OCI-LY7 (cell line): ENCODE measurements at regions not wholly inside any gene's neighbourhood (a gene's known extent, or its start where the extent isn't known, plus 50 kb on each side); places are given as distances from the start of the nearest gene placed in this dataset.

Experiments
- BruUV-seq: library from RNA; stranded (reverse); fragments of 400-500 nt; replicated peaks from 2 replicates; lab custom pipeline; 2021; lab: Mats Ljungman, UMichigan
- CTCF ChIA-PET: fragments of 300-600 bp; sonication (Branson Sonifier 250); formaldehyde crosslinking; loops from one replicate; lab custom pipeline; 2022; ENCODE audit warnings: antibody characterized with exemption; ENCODE audit not compliant: unreplicated experiment; lab: Charles Lee
- POLR2A ChIA-PET: fragments of 300-600 bp; sonication (Branson Sonifier 250); formaldehyde crosslinking; loops from one replicate; lab custom pipeline; 2022; ENCODE audit warnings: antibody characterized with exemption; lab: Charles Lee
- DNase-seq: peaks from one replicate; pipeline ENCODE4 v3.0.0-alpha.2; 2015; ENCODE audit warnings: low spot score
- H2AFZ ChIP-seq: fragments of 200-600 bp; sonication (generic), shearing (Covaris generic); 2 replicates; pipeline ENCODE4 v1.6.1; 2014; ENCODE audit warnings: mild to moderate bottlenecking, antibody characterized with exemption, low read length, moderate library complexity
- H3K27ac ChIP-seq: fragments of 200-600 bp; sonication (generic); 2 replicates; pipeline ENCODE4 v1.5.1; 2014; ENCODE audit warnings: mixed run types, low read depth, mild to moderate bottlenecking, moderate library complexity, low read length, inconsistent platforms; ENCODE audit not compliant: poor library complexity, severe bottlenecking
- H3K36me3 ChIP-seq: fragments of 200-600 bp; sonication (generic); 2 replicates; pipeline ENCODE4 v1.6.1; 2014; ENCODE audit warnings: mild to moderate bottlenecking, antibody characterized with exemption, low read length, moderate library complexity, mixed read lengths; ENCODE audit not compliant: insufficient read depth
- H3K4me1 ChIP-seq: fragments of 200-600 bp; sonication (generic); 2 replicates; pipeline ENCODE4 v1.5.1; 2014; ENCODE audit warnings: mild to moderate bottlenecking, low read length; ENCODE audit not compliant: insufficient read depth, poor library complexity, severe bottlenecking
- H3K4me2 ChIP-seq: fragments of 200-600 bp; sonication (generic); 2 replicates; pipeline ENCODE4 v1.6.1; 2014; ENCODE audit warnings: mild to moderate bottlenecking, low read length
- H3K4me3 ChIP-seq: fragments of 200-600 bp; sonication (generic); 2 replicates; pipeline ENCODE4 v1.5.1; 2014; ENCODE audit warnings: mild to moderate bottlenecking, low read depth, low read length; ENCODE audit not compliant: poor library complexity, severe bottlenecking
- H3K79me2 ChIP-seq: fragments of 200-600 bp; sonication (generic); 2 replicates; pipeline ENCODE4 v1.6.1; 2016; ENCODE audit warnings: low read depth, mild to moderate bottlenecking, low read length, moderate library complexity, mixed read lengths; ENCODE audit not compliant: insufficient read depth
- H3K9me2 ChIP-seq: fragments of 200-600 bp; sonication (generic); 2 replicates; pipeline ENCODE4 v1.6.1; 2016; ENCODE audit warnings: mild to moderate bottlenecking, low read length, mixed read lengths; ENCODE audit not compliant: insufficient read depth
- H3K9me3 ChIP-seq: fragments of 200-600 bp; sonication (generic); 2 replicates; pipeline ENCODE4 v1.6.1; 2014; ENCODE audit warnings: mild to moderate bottlenecking, mixed run types, low read length, mixed read lengths
- H4K20me1 ChIP-seq: fragments of 200-600 bp; sonication (generic); 2 replicates; pipeline ENCODE4 v1.6.1; 2014; ENCODE audit warnings: mild to moderate bottlenecking, antibody characterized with exemption, low read length, moderate library complexity, mixed read lengths; ENCODE audit not compliant: insufficient read depth
- CTCF ChIP-seq: fragments of 200-600 bp; sonication (generic); conservative IDR thresholded peaks from 2 replicates; pipeline ENCODE4 v1.5.1; 2014; ENCODE audit warnings: mild to moderate bottlenecking, antibody characterized with exemption, low read length, moderate library complexity, mixed read lengths
- EZH2phosphoT487 ChIP-seq: fragments of 200-600 bp; sonication (generic); IDR thresholded peaks from 2 replicates; pipeline ENCODE4 v1.6.1; 2018; ENCODE audit warnings: low read depth, borderline replicate concordance, mild to moderate bottlenecking, mixed run types, antibody characterized with exemption, low read length, moderate library complexity, mixed read lengths
- intact Hi-C: fragments of 100-400 bp; cut with micrococcal nuclease; formaldehyde crosslinking; loops from one replicate; pipeline ENCODE4 v1.10.0; 2022; ENCODE audit not compliant: unreplicated experiment

DNA sequence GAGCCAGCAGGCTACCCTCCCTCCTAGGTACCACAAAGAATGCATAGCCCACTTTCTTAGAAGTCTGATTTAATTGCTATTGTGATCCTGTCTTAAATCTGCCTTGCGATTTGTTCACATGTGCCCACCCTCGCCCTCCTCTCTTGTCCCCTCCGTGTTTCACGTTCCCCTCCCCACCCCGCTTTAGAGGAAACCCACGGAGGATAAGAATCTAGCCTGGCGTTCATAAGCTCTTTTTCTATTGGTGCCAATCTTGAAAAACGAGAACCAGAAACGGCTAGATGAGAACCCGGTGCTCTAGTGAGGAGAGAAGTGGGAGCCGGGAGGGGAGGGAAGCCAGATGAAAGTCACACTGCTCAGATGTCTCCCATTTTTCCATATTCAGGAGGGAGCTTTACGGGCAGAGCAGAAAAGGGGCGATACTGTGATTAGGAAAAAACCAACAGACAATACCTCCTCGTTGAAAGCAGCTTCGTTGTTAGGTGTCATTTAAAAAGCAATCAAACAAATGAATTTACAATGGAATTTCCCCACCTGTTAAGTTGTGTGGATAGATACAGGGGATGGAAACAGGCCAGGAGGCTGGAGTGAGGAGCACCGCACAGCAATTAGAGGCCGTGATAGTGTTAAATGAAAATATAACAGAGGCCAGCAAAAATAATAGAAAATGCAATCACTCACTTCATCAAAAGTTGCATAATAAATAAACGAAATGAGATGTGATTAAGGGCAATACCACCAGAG is 272.1 kb downstream of the GATA3 start:
- Histone ChIP-seq H3K4me2 (no peak overlapping the region), H3K9me3 (no peaks in the 10 kb centered on the region), H4K20me1 (no peaks in the 10 kb centered on the region), H3K4me3 (no peak overlapping the region), H3K36me3 (no peaks in the 10 kb centered on the region), H3K9me2 (no peaks in the 10 kb centered on the region), H3K4me1 (no peaks in the 10 kb centered on the region), H3K27ac (no peak overlapping the region), H3K79me2 (no peaks in the 10 kb centered on the region), H2AFZ (no peak overlapping the region)
- intact Hi-C loops = no loop called here
- ChIA-PET POLR2A (no interaction called here), CTCF (no interaction called here)
- TF ChIP-seq CTCF (no peak), EZH2phosphoT487 (no peak)
- no TSS peak for BruUV-seq
- DNase-seq = no peak

DNA sequence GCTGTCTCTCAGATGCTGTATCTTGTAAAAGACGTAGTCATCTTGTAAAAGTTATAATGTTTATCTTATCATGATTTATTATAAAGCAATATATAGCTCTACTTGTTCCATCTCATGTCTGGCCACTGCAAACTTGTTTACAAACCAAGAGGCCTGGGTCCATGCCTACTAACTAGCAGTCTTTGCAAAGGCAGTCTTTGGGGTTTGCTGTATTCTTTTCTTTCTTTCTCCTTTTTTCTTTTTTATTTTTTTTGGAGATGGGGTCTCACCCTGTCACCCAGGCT is 272.6 kb downstream of the GATA3 start:
- TF ChIP-seq CTCF = no peak
- no peak for TF ChIP-seq EZH2phosphoT487
- H3K9me2 ChIP-seq = no peaks in the 10 kb centered on the region
- no peaks in the 10 kb centered on the region for H3K79me2 ChIP-seq
- H3K27ac ChIP-seq = no peak overlapping the region
- H3K4me1 ChIP-seq = no peaks in the 10 kb centered on the region
- BruUV-seq = no TSS peak
- CTCF ChIA-PET = no interaction called here
- H3K4me2 ChIP-seq = no peak overlapping the region
- no peak overlapping the region for H2AFZ ChIP-seq
- intact Hi-C loops = no loop called here
- H3K4me3 ChIP-seq = no peak overlapping the region
- POLR2A ChIA-PET = no interaction called here
- no peaks in the 10 kb centered on the region for H4K20me1 ChIP-seq
- no peaks in the 10 kb centered on the region for H3K36me3 ChIP-seq
- no peaks in the 10 kb centered on the region for H3K9me3 ChIP-seq
- no peak for DNase-seq

DNA sequence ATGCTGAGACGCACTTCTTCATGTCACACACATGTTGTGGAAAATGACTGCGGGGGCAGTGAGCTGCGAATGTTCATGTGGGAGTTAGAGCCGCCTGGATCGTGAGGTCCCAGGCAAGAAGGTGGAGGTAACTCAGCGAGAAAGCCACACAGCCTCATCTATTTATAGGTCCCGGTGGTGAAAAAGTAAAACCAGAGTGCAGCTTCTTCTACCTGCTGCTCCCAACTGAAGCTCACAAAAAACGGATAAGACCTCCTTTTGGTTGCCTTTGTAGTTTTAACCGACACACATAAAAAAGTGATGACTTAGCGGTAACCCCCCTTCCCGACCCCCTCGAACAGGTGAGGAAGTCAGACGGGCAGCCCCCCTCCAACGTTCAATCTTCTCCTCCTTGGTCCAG is 276.9 kb downstream of the GATA3 start:
- Histone ChIP-seq H3K4me3 (no peak overlapping the region), H3K36me3 (no peaks in the 10 kb centered on the region), H3K79me2 (no peaks in the 10 kb centered on the region), H2AFZ (no peak overlapping the region), H3K9me2 (no peaks in the 10 kb centered on the region), H3K4me2 (no peak overlapping the region), H4K20me1 (no peaks in the 10 kb centered on the region), H3K9me3 (no peaks in the 10 kb centered on the region), H3K4me1 (no peaks in the 10 kb centered on the region), H3K27ac (no peak overlapping the region)
- intact Hi-C loops = loop anchor here (10.0 kb wide), 1 partner anchor 457 kb away; no protein-coding TSS in a partner anchor
- TF ChIP-seq EZH2phosphoT487 (no peak), CTCF (no peak)
- no TSS peak for BruUV-seq
- DNase-seq = no peak
- ChIA-PET CTCF (no interaction called here), POLR2A (no interaction called here)
